Bronchial epithelial cell (primary cell): ENCODE measurements at regions not wholly inside any gene's neighbourhood (a gene's known extent, or its start where the extent isn't known, plus 50 kb on each side); places are given as distances from the start of the nearest gene placed in this dataset.

Source experiments
- DNase-seq: peaks from one replicate; pipeline ENCODE4 v3.0.0-alpha.2; 2010; ENCODE audit warnings: low read depth
- FAIRE-seq: peaks from 2 replicates; lab custom pipeline; 2011; peaks lifted over from hg19 to GRCh38; lab: Jason Lieb, UNC
- H3K27me3 ChIP-seq: 2 replicates; pipeline ENCODE4 v1.5.1; 2011; ENCODE audit warnings: low read length; ENCODE audit not compliant: control insufficient read depth, insufficient read depth
- H3K36me3 ChIP-seq: 2 replicates; pipeline ENCODE4 v1.5.1; 2011; ENCODE audit warnings: low read length; ENCODE audit not compliant: control insufficient read depth, insufficient read depth
- H3K4me3 ChIP-seq: 2 replicates; pipeline ENCODE4 v1.5.1; 2011; ENCODE audit warnings: mild to moderate bottlenecking, low read depth, low read length, control low read depth
- CTCF ChIP-seq: IDR thresholded peaks from 2 replicates; pipeline ENCODE4 v1.5.1; 2011; ENCODE audit warnings: mild to moderate bottlenecking, moderate library complexity, low read length, control low read depth, inconsistent platforms; ENCODE audit not compliant: insufficient read depth, severe bottlenecking

DNA sequence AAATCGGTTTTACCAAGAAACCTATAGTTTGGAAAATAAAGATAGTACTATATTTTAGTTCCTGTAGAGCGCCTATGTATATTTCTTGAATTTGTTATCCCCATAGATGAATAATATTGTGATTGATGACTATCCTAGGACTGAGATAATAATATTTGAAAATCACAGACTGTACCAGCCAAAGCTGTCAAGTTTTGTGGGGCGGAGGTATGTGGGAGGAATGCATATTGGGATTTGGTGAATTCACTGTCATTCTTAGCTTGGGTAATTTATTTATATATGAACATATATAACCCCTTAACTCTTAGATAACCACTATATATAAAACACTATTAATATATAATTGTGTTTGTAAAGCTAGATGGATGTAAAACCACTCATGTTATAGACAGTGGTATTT lies 205.5 kb upstream of the ARSJ start:
- Histone ChIP-seq H3K27me3 (no peaks in the 10 kb centered on the region), H3K36me3 (no peaks in the 10 kb centered on the region), H3K4me3 (no peak overlapping the region)
- DNase-seq (no peak), FAIRE-seq (no peak)
- no peak for TF ChIP-seq CTCF

- no peak for FAIRE-seq
- Histone ChIP-seq H3K27me3 (no peaks in the 10 kb centered on the region), H3K4me3 (no peak overlapping the region), H3K36me3 (no peaks in the 10 kb centered on the region)
- no peak for TF ChIP-seq CTCF
- no peak for DNase-seq
These were observed 208.1 kb upstream of the ARSJ start for GRCh38 chr4:114187592-114187991.

- Histone ChIP-seq H3K27me3 (no peaks in the 10 kb centered on the region), H3K4me3 (no peak overlapping the region), H3K36me3 (no peaks in the 10 kb centered on the region)
- DNase-seq (no peak), FAIRE-seq (no peak)
- TF ChIP-seq CTCF: no peak
These were observed 212.0 kb upstream of the ARSJ start for GRCh38 chr4:114191496-114191895.

- FAIRE-seq (no peak), DNase-seq (no peak)
- H3K4me3 ChIP-seq: no peak overlapping the region
- no peaks in the 10 kb centered on the region for H3K36me3 ChIP-seq
- no peak for TF ChIP-seq CTCF
- H3K27me3 ChIP-seq: no peaks in the 10 kb centered on the region
These were observed 213.4 kb upstream of the ARSJ start for GRCh38 chr4:114192854-114193253.

DNA sequence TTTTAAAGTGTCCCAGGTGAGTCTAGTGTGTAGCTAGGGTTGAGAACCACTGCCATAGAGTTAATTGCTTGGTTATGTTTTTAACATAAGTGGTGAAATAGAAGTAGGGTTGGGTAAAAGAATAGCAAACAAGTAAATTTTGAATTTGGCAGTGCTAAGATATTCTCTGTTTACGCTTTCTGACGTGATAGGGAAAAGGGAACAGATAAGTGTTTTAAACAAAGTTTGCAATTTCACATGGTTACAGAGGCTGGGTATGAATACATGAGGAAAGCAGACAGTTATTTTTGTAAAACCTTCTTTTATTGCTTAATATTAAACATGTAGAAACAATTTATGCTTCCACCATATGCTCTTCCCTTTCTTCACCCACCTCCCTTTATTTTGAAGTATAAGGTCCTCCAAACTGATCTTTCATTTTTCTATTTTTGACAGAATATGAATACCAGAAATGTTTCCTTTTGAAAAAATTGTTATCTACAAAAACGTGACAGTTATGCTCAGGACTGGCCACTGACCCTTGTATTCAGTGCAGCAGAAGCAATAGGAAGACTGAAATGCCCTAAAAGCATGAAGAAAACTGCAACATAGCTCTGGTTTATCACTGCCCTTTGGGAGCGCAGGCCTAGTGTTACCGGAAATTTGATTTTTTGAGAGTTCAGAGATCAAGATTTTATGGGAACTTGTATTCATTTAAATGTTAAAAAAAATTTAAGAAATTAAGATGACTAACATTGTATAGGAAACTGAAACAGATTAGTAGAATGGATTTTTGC lies 214.4 kb upstream of the ARSJ start:
- Histone ChIP-seq H3K4me3 (no peak overlapping the region), H3K36me3 (no peaks in the 10 kb centered on the region), H3K27me3 (no peaks in the 10 kb centered on the region)
- TF ChIP-seq CTCF: no peak
- FAIRE-seq (no peak), DNase-seq (no peak)

- FAIRE-seq (no peak), DNase-seq (no peak)
- no peak for TF ChIP-seq CTCF
These were observed 217.2 kb upstream of the ARSJ start for GRCh38 chr4:114196606-114197005.

More at GRCh38 chr4:114196606-114197005, 217.2 kb upstream of the ARSJ start:
- H3K36me3 ChIP-seq: no peaks in the 10 kb centered on the region
- no peak overlapping the region for H3K4me3 ChIP-seq
- H3K27me3 ChIP-seq: no peaks in the 10 kb centered on the region
